IMR-90 (cell line): ENCODE measurements at regions not wholly inside any gene's neighbourhood (a gene's known extent, or its start where the extent isn't known, plus 50 kb on each side); places are given as distances from the start of the nearest gene placed in this dataset.

Source experiments
- ATAC-seq: fragments of 200-7000 bp; cut with Tn5 transposase; 2 replicates; pipeline ENCODE4 v1.9.1; 2020; ENCODE audit warnings: low read depth, mild to moderate bottlenecking, moderate library complexity
- BruUV-seq: library from RNA; stranded (reverse); fragments of 400-500 nt; replicated peaks from 2 replicates; lab custom pipeline; 2021; lab: Mats Ljungman, UMichigan
- CTCF ChIA-PET: fragments of 300-600 bp; formaldehyde crosslinking; extraction: SDS; loops from one replicate; lab custom pipeline; 2021; ENCODE audit warnings: antibody characterized with exemption; lab: Yijun Ruan, JAX
- POLR2A ChIA-PET: fragments of 300-600 bp; sonication (Branson Sonifier 250); formaldehyde crosslinking; loops from one replicate; lab custom pipeline; 2022; ENCODE audit warnings: antibody characterized with exemption; ENCODE audit not compliant: unreplicated experiment; lab: Charles Lee
- DNase-seq: peaks from one replicate; pipeline ENCODE4 v3.0.0; 2013
- H2AFZ ChIP-seq: replicated peaks from 2 replicates; pipeline ENCODE3; 2013; ENCODE audit warnings: low read length, mild to moderate bottlenecking; ENCODE audit not compliant: poor library complexity
- H2AK5ac ChIP-seq: 2 replicates; pipeline ENCODE4 v1.6.1; 2013; ENCODE audit warnings: low read depth, low read length, inconsistent platforms
- H2AK9ac ChIP-seq: replicated peaks from 2 replicates; pipeline ENCODE3; 2013; ENCODE audit warnings: mild to moderate bottlenecking, low read depth, low read length, moderate library complexity; ENCODE audit not compliant: poor library complexity
- H2BK120ac ChIP-seq: 2 replicates; pipeline ENCODE4 v1.6.1; 2013; ENCODE audit warnings: low read depth, low read length, inconsistent platforms
- H2BK15ac ChIP-seq: 3 replicates; pipeline ENCODE4 v1.6.1; 2013; ENCODE audit warnings: low read depth, low read length, inconsistent platforms
- H2BK20ac ChIP-seq: 2 replicates; pipeline ENCODE4 v1.6.1; 2013; ENCODE audit warnings: low read depth, mild to moderate bottlenecking, inconsistent platforms, low read length, moderate library complexity
- H2BK5ac ChIP-seq: 2 replicates; pipeline ENCODE4 v1.6.1; 2013; ENCODE audit warnings: mild to moderate bottlenecking, low read depth, low read length, inconsistent platforms; ENCODE audit not compliant: poor library complexity, severe bottlenecking
- H3K14ac ChIP-seq: replicated peaks from 2 replicates; pipeline ENCODE4 v1.6.1; 2013; ENCODE audit warnings: low read depth, low read length, inconsistent platforms
- H3K18ac ChIP-seq: 2 replicates; pipeline ENCODE4 v1.6.1; 2013; ENCODE audit warnings: low read depth, low read length, control low read depth
- H3K23ac ChIP-seq: 2 replicates; pipeline ENCODE4 v1.6.1; 2013; ENCODE audit warnings: low read depth, low read length, inconsistent platforms
- H3K27ac ChIP-seq: 2 replicates; pipeline ENCODE4 v1.5.1; 2013; ENCODE audit warnings: mild to moderate bottlenecking, control low read depth, low read length; ENCODE audit not compliant: insufficient read depth
- H3K27me3 ChIP-seq: 2 replicates; pipeline ENCODE4 v1.6.1; 2013; ENCODE audit warnings: low read length; ENCODE audit not compliant: control insufficient read depth, insufficient read depth
- H3K36me3 ChIP-seq: 2 replicates; pipeline ENCODE4 v1.6.1; 2013; ENCODE audit warnings: low read length, mixed read lengths; ENCODE audit not compliant: control insufficient read depth, insufficient read depth
- H3K4ac ChIP-seq: 2 replicates; pipeline ENCODE4 v1.6.1; 2013; ENCODE audit warnings: low read depth, low read length, inconsistent platforms
- H3K4me1 ChIP-seq: 2 replicates; pipeline ENCODE4 v1.6.1; 2013; ENCODE audit warnings: low read length, mixed read lengths; ENCODE audit not compliant: control insufficient read depth, insufficient read depth
- H3K4me2 ChIP-seq: 2 replicates; pipeline ENCODE4 v1.6.1; 2013; ENCODE audit warnings: low read depth, mild to moderate bottlenecking, control low read depth, low read length, moderate library complexity
- H3K4me3 ChIP-seq: 2 replicates; pipeline ENCODE4 v1.5.1; 2013; ENCODE audit warnings: low read depth, mild to moderate bottlenecking, control low read depth, low read length, moderate library complexity; ENCODE audit not compliant: insufficient read depth
- H3K56ac ChIP-seq: 2 replicates; pipeline ENCODE4 v1.6.1; 2013; ENCODE audit warnings: low read length, inconsistent platforms; ENCODE audit not compliant: insufficient read depth; ENCODE audit errors: extremely low read depth
- H3K79me1 ChIP-seq, 2 experiments: 2 replicates each; pipeline ENCODE4 v1.6.1; 2013; ENCODE audit warnings: low read length in 2 of 2, inconsistent platforms in 1 of 2, low read depth in 1 of 2
- H3K9ac ChIP-seq: 2 replicates; pipeline ENCODE4 v1.6.1; 2013; ENCODE audit warnings: low read depth, low read length, control low read depth
- H3K9me1 ChIP-seq: 2 replicates; pipeline ENCODE4 v1.6.1; 2013; ENCODE audit warnings: low read length, inconsistent platforms; ENCODE audit not compliant: insufficient read depth
- H3K9me3 ChIP-seq: 2 replicates; pipeline ENCODE4 v1.6.1; 2013; ENCODE audit warnings: low read length; ENCODE audit not compliant: control insufficient read depth, insufficient read depth
- H4K20me1 ChIP-seq: 2 replicates; pipeline ENCODE4 v1.6.1; 2013; ENCODE audit warnings: low read length, inconsistent platforms; ENCODE audit not compliant: insufficient read depth
- H4K5ac ChIP-seq: 2 replicates; pipeline ENCODE4 v1.6.1; 2013; ENCODE audit warnings: mild to moderate bottlenecking, low read depth, low read length, control low read depth
- H4K8ac ChIP-seq, 2 experiments: 2 replicates each; pipeline ENCODE4 v1.6.1; 2013; ENCODE audit warnings: low read depth in 2 of 2, low read length in 2 of 2, control low read depth in 1 of 2, inconsistent platforms in 1 of 2
- H4K91ac ChIP-seq: 2 replicates; pipeline ENCODE4 v1.6.1; 2013; ENCODE audit warnings: low read depth, low read length, inconsistent platforms; ENCODE audit not compliant: insufficient read depth
- BHLHE40 ChIP-seq: fragments of 150-350 bp; IDR thresholded peaks from 2 replicates; pipeline ENCODE4 v1.6.1; 2016; ENCODE audit warnings: mild to moderate bottlenecking, low read depth, low read length
- CEBPB ChIP-seq: IDR thresholded peaks from 2 replicates; pipeline ENCODE4 v1.6.1; 2012; ENCODE audit warnings: low read depth, low read length, improper control_type of control experiment
- CHD1 ChIP-seq: IDR thresholded peaks from 2 replicates; pipeline ENCODE4 v1.6.1; 2012; ENCODE audit warnings: low read depth, low read length, improper control_type of control experiment
- FOS ChIP-seq: fragments of 150-350 bp; IDR thresholded peaks from 2 replicates; pipeline ENCODE4 v1.6.1; 2016; ENCODE audit warnings: low read depth, low read length
- MAZ ChIP-seq: IDR thresholded peaks from 2 replicates; pipeline ENCODE4 v1.6.1; 2012; ENCODE audit warnings: low read depth, mild to moderate bottlenecking, low read length, improper control_type of control experiment, moderate library complexity, borderline replicate concordance
- MXI1 ChIP-seq: IDR thresholded peaks from 2 replicates; pipeline ENCODE4 v1.6.1; 2012; ENCODE audit warnings: low read depth, mild to moderate bottlenecking, low read length, moderate library complexity, borderline replicate concordance
- NFE2L2 ChIP-seq: fragments of 150-350 bp; IDR thresholded peaks from 2 replicates; pipeline ENCODE4 v1.6.1; 2016; ENCODE audit warnings: low read depth, mild to moderate bottlenecking, low read length
- POLR2A ChIP-seq: IDR thresholded peaks from 2 replicates; pipeline ENCODE4 v1.6.1; 2012; ENCODE audit warnings: mild to moderate bottlenecking, low read depth, low read length
- RAD21 ChIP-seq: IDR thresholded peaks from 2 replicates; pipeline ENCODE4 v1.6.1; 2012; ENCODE audit warnings: low read length, improper control_type of control experiment
- SMC3 ChIP-seq: fragments of 150-350 bp; IDR thresholded peaks from 2 replicates; pipeline ENCODE4 v1.6.1; 2016; ENCODE audit warnings: low read depth, mild to moderate bottlenecking, antibody characterized with exemption, low read length, moderate library complexity
- WGBS, 2 experiments: methylation state at CpG; one replicate each; pipeline versions ENCODE4 v1.1.5 to v1.1.7; 2013; ENCODE audit warnings: missing lambda C conversion rate in 2 of 2; ENCODE audit not compliant: insufficient read length in 1 of 2; ENCODE audit errors: extremely low coverage in 2 of 2; 5-methylcytosine and 5-hydroxymethylcytosine counted together
- dilution Hi-C: fragments of 300-500 bp; cut with HindIII; formaldehyde crosslinking; loops from one replicate; pipeline ENCODE4 v1.14.3; 2018; ENCODE audit warnings: low sequenced_read_pairs; ENCODE audit not compliant: unreplicated experiment
- in situ Hi-C: fragments of 300-500 bp; cut with MboI; formaldehyde crosslinking; loops from 3 replicates; pipeline ENCODE4 v1.14.3; 2019; ENCODE audit warnings: low sequenced_read_pairs, inconsistent platforms, mixed read lengths
- intact Hi-C: fragments of 100-400 bp; cut with micrococcal nuclease; formaldehyde crosslinking; loops from 2 replicates; pipeline ENCODE4 v1.10.0; 2022
- TF ChIP-seq, protein P1 (sequence below): fragments of 150-350 bp; IDR thresholded peaks from 2 replicates; pipeline ENCODE4 v1.6.1; 2016; ENCODE audit warnings: low read depth, mild to moderate bottlenecking, low read length, moderate library complexity, borderline replicate concordance
- TF ChIP-seq, protein P2 (sequence below): conservative IDR thresholded peaks from 2 replicates; pipeline ENCODE4 v1.5.1; 2012; ENCODE audit warnings: mild to moderate bottlenecking, low read depth, low read length, improper control_type of control experiment

DNA sequence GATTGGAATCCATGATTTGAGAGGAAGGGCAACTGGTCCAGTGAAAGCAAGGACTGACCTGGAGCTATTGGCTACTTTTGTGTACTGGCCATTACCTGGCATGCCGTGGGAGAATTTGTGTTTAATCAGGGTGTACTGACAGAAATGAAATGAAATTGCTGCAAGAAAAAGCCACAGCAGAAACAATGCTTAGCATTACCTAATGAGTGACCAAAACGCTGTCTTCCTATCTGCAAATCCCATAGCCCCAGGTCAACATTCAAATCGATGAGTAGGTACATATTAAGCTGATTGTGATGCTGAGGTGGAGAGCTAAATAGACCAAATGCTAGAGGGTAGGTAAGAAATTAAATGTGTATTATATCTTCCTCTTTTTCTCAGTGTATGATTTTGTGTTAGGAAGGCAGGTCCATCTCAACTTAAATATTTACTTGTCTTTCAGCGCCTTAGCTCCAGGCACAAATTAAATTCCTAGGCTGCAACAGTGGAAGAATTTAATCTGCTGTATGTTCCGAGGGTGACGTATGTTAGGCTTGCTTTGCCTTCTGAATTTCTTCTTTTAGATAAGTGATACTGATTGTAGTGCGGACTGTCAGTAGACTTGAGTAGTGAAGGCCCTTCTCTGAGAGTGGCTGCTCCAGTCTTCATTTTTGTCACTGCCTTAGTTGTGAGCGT, 331.1 kb downstream of the SV2B start:
- no peak for DNase-seq
- Histone ChIP-seq H4K91ac (no peak overlapping the region), H2BK120ac (no peak overlapping the region), H3K27ac (no peak overlapping the region), H3K36me3 (no peaks in the 10 kb centered on the region), H3K9ac (no peak overlapping the region), H3K27me3 (no peaks in the 10 kb centered on the region), H4K8ac (no peak overlapping the region), H3K9me1 (no peaks in the 10 kb centered on the region), H3K14ac (no peak overlapping the region), H3K23ac (no peak overlapping the region), H4K20me1 (no peaks in the 10 kb centered on the region), H2AFZ (no peak overlapping the region), H3K18ac (no peak overlapping the region), H3K4me1 (no peaks in the 10 kb centered on the region), H3K56ac (no peak overlapping the region), H4K5ac (no peak overlapping the region), H3K4me2 (no peak overlapping the region), H2BK5ac (no peak overlapping the region), H2AK9ac (no peak overlapping the region), H3K79me1 (no peaks in the 10 kb centered on the region), H2AK5ac (no peak overlapping the region), H3K4me3 (no peak overlapping the region), H2BK20ac (no peak overlapping the region), H2BK15ac (no peak overlapping the region), H3K9me3 (no peaks in the 10 kb centered on the region), H3K4ac (no peak overlapping the region)
- ChIA-PET CTCF (no interaction called here), POLR2A (no interaction called here)
- intact Hi-C loops: no loop called here
- in situ Hi-C loops: no loop called here
- ATAC-seq: no peak
- dilution Hi-C loops: no loop called here
- WGBS, 2 experiments: 17% methylated on average over 1 of the region's 8 CpGs; no CpG with 5 or more reads in 1 of the 2 experiments
- TF ChIP-seq RAD21 (no peak), FOS (no peak), CHD1 (no peak), CEBPB (no peak), MAZ (no peak), SMC3 (no peak), MXI1 (no peak), NFE2L2 (no peak), BHLHE40 (no peak), POLR2A (no peak)
- TF ChIP-seq, protein P1, sequence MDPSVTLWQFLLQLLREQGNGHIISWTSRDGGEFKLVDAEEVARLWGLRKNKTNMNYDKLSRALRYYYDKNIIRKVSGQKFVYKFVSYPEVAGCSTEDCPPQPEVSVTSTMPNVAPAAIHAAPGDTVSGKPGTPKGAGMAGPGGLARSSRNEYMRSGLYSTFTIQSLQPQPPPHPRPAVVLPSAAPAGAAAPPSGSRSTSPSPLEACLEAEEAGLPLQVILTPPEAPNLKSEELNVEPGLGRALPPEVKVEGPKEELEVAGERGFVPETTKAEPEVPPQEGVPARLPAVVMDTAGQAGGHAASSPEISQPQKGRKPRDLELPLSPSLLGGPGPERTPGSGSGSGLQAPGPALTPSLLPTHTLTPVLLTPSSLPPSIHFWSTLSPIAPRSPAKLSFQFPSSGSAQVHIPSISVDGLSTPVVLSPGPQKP: no peak
- TF ChIP-seq, protein P2, sequence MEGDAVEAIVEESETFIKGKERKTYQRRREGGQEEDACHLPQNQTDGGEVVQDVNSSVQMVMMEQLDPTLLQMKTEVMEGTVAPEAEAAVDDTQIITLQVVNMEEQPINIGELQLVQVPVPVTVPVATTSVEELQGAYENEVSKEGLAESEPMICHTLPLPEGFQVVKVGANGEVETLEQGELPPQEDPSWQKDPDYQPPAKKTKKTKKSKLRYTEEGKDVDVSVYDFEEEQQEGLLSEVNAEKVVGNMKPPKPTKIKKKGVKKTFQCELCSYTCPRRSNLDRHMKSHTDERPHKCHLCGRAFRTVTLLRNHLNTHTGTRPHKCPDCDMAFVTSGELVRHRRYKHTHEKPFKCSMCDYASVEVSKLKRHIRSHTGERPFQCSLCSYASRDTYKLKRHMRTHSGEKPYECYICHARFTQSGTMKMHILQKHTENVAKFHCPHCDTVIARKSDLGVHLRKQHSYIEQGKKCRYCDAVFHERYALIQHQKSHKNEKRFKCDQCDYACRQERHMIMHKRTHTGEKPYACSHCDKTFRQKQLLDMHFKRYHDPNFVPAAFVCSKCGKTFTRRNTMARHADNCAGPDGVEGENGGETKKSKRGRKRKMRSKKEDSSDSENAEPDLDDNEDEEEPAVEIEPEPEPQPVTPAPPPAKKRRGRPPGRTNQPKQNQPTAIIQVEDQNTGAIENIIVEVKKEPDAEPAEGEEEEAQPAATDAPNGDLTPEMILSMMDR: no peak
- BruUV-seq: no TSS peak
